HepG2 (cell line): ENCODE measurements at regions not wholly inside any gene's neighbourhood (a gene's known extent, or its start where the extent isn't known, plus 50 kb on each side); places are given as distances from the start of the nearest gene placed in this dataset.

ENCODE experiments used
- ADNP ChIP-seq: sonication (generic); formaldehyde crosslinking; IDR thresholded peaks from 2 replicates; pipeline ENCODE4 v1.4.0; 2020; ENCODE audit warnings: missing genetic modification reagents
- ATF7 ChIP-seq, 2 experiments: fragments of 450-650 bp in 1 of 2; sonication (generic) in 1 of 2; formaldehyde crosslinking in 1 of 2; IDR thresholded peaks; 2 replicates each; pipeline versions ENCODE4 v1.4.0 to v1.6.1; 2016 to 2020; ENCODE audit warnings: antibody characterized with exemption in 1 of 2, mild to moderate bottlenecking in 1 of 2, missing genetic modification reagents in 1 of 2
- CCAR2 ChIP-seq: fragments of 200-400 bp; formaldehyde crosslinking; optimal IDR thresholded peaks from 2 replicates; pipeline ENCODE3; 2018; ENCODE audit warnings: low read depth, mild to moderate bottlenecking, low read length, moderate library complexity
- FOXK2 ChIP-seq: fragments of 450-650 bp; IDR thresholded peaks from 2 replicates; pipeline ENCODE4 v1.6.1; 2016
- MXI1 ChIP-seq: IDR thresholded peaks from 3 replicates; pipeline ENCODE4 v1.6.1; 2012; ENCODE audit warnings: low read depth, low read length, inconsistent platforms, borderline replicate concordance
- PRDM4 ChIP-seq: sonication (generic); formaldehyde crosslinking; IDR thresholded peaks from 2 replicates; pipeline ENCODE4 v1.9.0; 2021; ENCODE audit warnings: missing genetic modification reagents, borderline replicate concordance
- SAFB2 ChIP-seq: sonication (generic); formaldehyde crosslinking; IDR thresholded peaks from 2 replicates; pipeline ENCODE4 v1.5.1; 2020; ENCODE audit warnings: missing genetic modification reagents, low read depth, mild to moderate bottlenecking, borderline replicate concordance
- SMARCC2 ChIP-seq: fragments of 450-650 bp; IDR thresholded peaks from 2 replicates; pipeline ENCODE4 v1.6.1; 2017; ENCODE audit warnings: antibody characterized with exemption, mild to moderate bottlenecking
- ZBTB49 ChIP-seq: sonication (generic); formaldehyde crosslinking; IDR thresholded peaks from 2 replicates; pipeline ENCODE4 v1.4.0; 2020; ENCODE audit warnings: missing genetic modification reagents, borderline replicate concordance
- ZKSCAN5 ChIP-seq: sonication (generic); formaldehyde crosslinking; IDR thresholded peaks from 2 replicates; pipeline ENCODE4 v1.5.1; 2020; ENCODE audit warnings: mild to moderate bottlenecking, missing genetic modification reagents
- ZNF142 ChIP-seq: sonication (generic); formaldehyde crosslinking; IDR thresholded peaks from 2 replicates; pipeline ENCODE4 v1.4.0; 2020; ENCODE audit warnings: missing genetic modification reagents
- ZNF331 ChIP-seq: sonication (generic); formaldehyde crosslinking; IDR thresholded peaks from 2 replicates; pipeline ENCODE4 v1.4.0; 2020; ENCODE audit warnings: missing genetic modification reagents
- ZNF616 ChIP-seq: sonication (generic); formaldehyde crosslinking; IDR thresholded peaks from 2 replicates; pipeline ENCODE4 v1.5.0; 2020; ENCODE audit warnings: low read depth, mild to moderate bottlenecking, missing genetic modification reagents
- ZNF746 ChIP-seq: sonication (generic); formaldehyde crosslinking; IDR thresholded peaks from 2 replicates; pipeline ENCODE4 v1.8.0; 2022; ENCODE audit warnings: mild to moderate bottlenecking, missing genetic modification reagents

GRCh38 chr12:89151536-89151935 is 200.8 kb downstream of the DUSP6 start:
- TF ChIP-seq ATF7 (IDR thresholded peaks at IDR 0.05) = no peak
- TF ChIP-seq ATF7 (CRISPR knock-in tag; IDR thresholded peaks at IDR 0.05) = no peak
- TF ChIP-seq ZNF142 (CRISPR knock-in tag) = no peak
- TF ChIP-seq FOXK2 = no peak
- no peak for TF ChIP-seq ZNF746 (CRISPR knock-in tag)
- TF ChIP-seq SMARCC2 = no peak
- TF ChIP-seq ZKSCAN5 (CRISPR knock-in tag) = no peak
- TF ChIP-seq ZBTB49 (CRISPR knock-in tag) = no peak
- TF ChIP-seq CCAR2 = no peak
- TF ChIP-seq PRDM4 (CRISPR knock-in tag) = no peak
- TF ChIP-seq ZNF616 (CRISPR knock-in tag) = no peak
- no peak for TF ChIP-seq ZNF331
- TF ChIP-seq SAFB2 (CRISPR knock-in tag) = no peak
- TF ChIP-seq MXI1 = no peak
- no peak for TF ChIP-seq ADNP
